Duodenal mucosa (tissue), 2 donors: ENCODE measurements at regions not wholly inside any gene's neighbourhood (a gene's known extent, or its start where the extent isn't known, plus 50 kb on each side); places are given as distances from the start of the nearest gene placed in this dataset.
"Not testable (repeated sequence)": the region's sequence is repeated elsewhere in the genome, so short reads cannot be mapped to it uniquely, and the experiment has no call there.

Experiments used
- H3K27ac ChIP-seq: one replicate; pipeline ENCODE4 v1.7.0; 2013; ENCODE audit warnings: low read depth, low read length
- H3K27me3 ChIP-seq, 2 donors: one replicate each; pipeline ENCODE4 v1.7.0; 2013; ENCODE audit warnings: low read length in 2 of 2, control low read depth in 1 of 2; ENCODE audit not compliant: insufficient read depth in 2 of 2, control insufficient read depth in 1 of 2
- H3K36me3 ChIP-seq, 2 donors: one replicate each; pipeline ENCODE4 v1.7.0; 2013; ENCODE audit warnings: low read length in 2 of 2, control low read depth in 1 of 2; ENCODE audit not compliant: insufficient read depth in 2 of 2, control insufficient read depth in 1 of 2
- H3K4me1 ChIP-seq, 2 donors: one replicate each; pipeline ENCODE4 v1.7.0; 2013; ENCODE audit warnings: low read length in 2 of 2, control low read depth in 1 of 2; ENCODE audit not compliant: insufficient read depth in 2 of 2, control insufficient read depth in 1 of 2
- H3K4me3 ChIP-seq, 2 donors: one replicate each; pipeline ENCODE4 v1.7.0; 2013; ENCODE audit warnings: low read length in 2 of 2, low read depth in 1 of 2
- H3K9ac ChIP-seq, 2 donors: one replicate each; pipeline ENCODE4 v1.7.0; 2013; ENCODE audit warnings: low read length in 2 of 2, low read depth in 1 of 2
- H3K9me3 ChIP-seq, 2 donors: one replicate each; pipeline ENCODE4 v1.7.0; 2013; ENCODE audit warnings: low read length in 2 of 2, control low read depth in 1 of 2; ENCODE audit not compliant: control insufficient read depth in 1 of 2

GRCh38 chr11:23484146-23484545 is 623.9 kb upstream of the CCDC179 start:
- H3K4me1 ChIP-seq, H3K9ac ChIP-seq, H3K4me3 ChIP-seq, H3K27me3 ChIP-seq, H3K27ac ChIP-seq, H3K9me3 ChIP-seq, H3K36me3 ChIP-seq: not testable (repeated sequence)

- not testable (repeated sequence) for H3K4me1 ChIP-seq, H3K9me3 ChIP-seq, H3K36me3 ChIP-seq, H3K4me3 ChIP-seq, H3K27me3 ChIP-seq, H3K9ac ChIP-seq, H3K27ac ChIP-seq
Observed at GRCh38 chr11:23484618-23485017, 624.3 kb upstream of the CCDC179 start.

GRCh38 chr11:23490557-23491235 is 630.4 kb upstream of the CCDC179 start:
- no peaks in the 10 kb centered on the region for H3K9me3 ChIP-seq
- H3K9ac ChIP-seq = no peak overlapping the region
- H3K4me1 ChIP-seq = no peaks in the 10 kb centered on the region
- no peak overlapping the region for H3K4me3 ChIP-seq
- no peaks in the 10 kb centered on the region for H3K36me3 ChIP-seq
- no peak overlapping the region for H3K27ac ChIP-seq
- no peaks in the 10 kb centered on the region for H3K27me3 ChIP-seq

GRCh38 chr11:23494981-23495380 is 634.7 kb upstream of the CCDC179 start:
- Histone ChIP-seq H3K27me3 (no peaks in the 10 kb centered on the region), H3K9me3 (no peaks in the 10 kb centered on the region), H3K36me3 (no peaks in the 10 kb centered on the region), H3K4me1 (no peaks in the 10 kb centered on the region), H3K27ac (no peak overlapping the region), H3K9ac (no peak overlapping the region), H3K4me3 (no peak overlapping the region)

GRCh38 chr11:23496340-23496739 is 636.1 kb upstream of the CCDC179 start:
- no peaks in the 10 kb centered on the region for H3K36me3 ChIP-seq
- H3K4me3 ChIP-seq = no peak overlapping the region
- no peaks in the 10 kb centered on the region for H3K27me3 ChIP-seq
- H3K27ac ChIP-seq = no peak overlapping the region
- no peaks in the 10 kb centered on the region for H3K9me3 ChIP-seq
- no peak overlapping the region for H3K9ac ChIP-seq
- no peaks in the 10 kb centered on the region for H3K4me1 ChIP-seq

- Histone ChIP-seq H3K27me3 (no peaks in the 10 kb centered on the region), H3K36me3 (no peaks in the 10 kb centered on the region), H3K27ac (no peak overlapping the region), H3K4me1 (no peaks in the 10 kb centered on the region), H3K9me3 (no peaks in the 10 kb centered on the region), H3K4me3 (no peak overlapping the region), H3K9ac (no peak overlapping the region)
Observed at GRCh38 chr11:23497040-23497439, 636.8 kb upstream of the CCDC179 start.

GRCh38 chr11:23502389-23502788 is 642.1 kb upstream of the CCDC179 start:
- no peaks in the 10 kb centered on the region for H3K27me3 ChIP-seq

GRCh38 chr11:23502826-23503225 is 642.6 kb upstream of the CCDC179 start:
- Histone ChIP-seq H3K4me1 (no peaks in the 10 kb centered on the region), H3K4me3 (no peak overlapping the region), H3K9ac (no peak overlapping the region), H3K27me3 (no peaks in the 10 kb centered on the region), H3K9me3 (no peaks in the 10 kb centered on the region), H3K27ac (no peak overlapping the region), H3K36me3 (no peaks in the 10 kb centered on the region)

More at GRCh38 chr11:23502389-23502788, 642.1 kb upstream of the CCDC179 start:
- no peaks in the 10 kb centered on the region for H3K9me3 ChIP-seq
- H3K4me3 ChIP-seq = no peak overlapping the region
- H3K36me3 ChIP-seq = no peaks in the 10 kb centered on the region
- no peak overlapping the region for H3K9ac ChIP-seq
- no peaks in the 10 kb centered on the region for H3K4me1 ChIP-seq
- no peak overlapping the region for H3K27ac ChIP-seq

- no peaks in the 10 kb centered on the region for H3K9me3 ChIP-seq
- no peaks in the 10 kb centered on the region for H3K36me3 ChIP-seq
- no peaks in the 10 kb centered on the region for H3K4me1 ChIP-seq
- H3K27me3 ChIP-seq = no peaks in the 10 kb centered on the region
- H3K27ac ChIP-seq = no peak overlapping the region
- no peak overlapping the region for H3K9ac ChIP-seq
- H3K4me3 ChIP-seq = no peak overlapping the region
Observed at GRCh38 chr11:23509023-23509422, 648.7 kb upstream of the CCDC179 start.

- no peaks in the 10 kb centered on the region for H3K27me3 ChIP-seq
- no peaks in the 10 kb centered on the region for H3K4me1 ChIP-seq
- no peak overlapping the region for H3K4me3 ChIP-seq
- no peaks in the 10 kb centered on the region for H3K9me3 ChIP-seq
- H3K9ac ChIP-seq = no peak overlapping the region
- no peak overlapping the region for H3K27ac ChIP-seq
- H3K36me3 ChIP-seq = no peaks in the 10 kb centered on the region
Observed at GRCh38 chr11:23509821-23510220, 649.5 kb upstream of the CCDC179 start.

GRCh38 chr11:23519194-23519593 is 658.9 kb upstream of the CCDC179 start:
- Histone ChIP-seq H3K9me3 (no peaks in the 10 kb centered on the region), H3K4me3 (no peak overlapping the region), H3K27ac (no peak overlapping the region), H3K9ac (no peak overlapping the region), H3K27me3 (no peaks in the 10 kb centered on the region), H3K36me3 (no peaks in the 10 kb centered on the region), H3K4me1 (no peaks in the 10 kb centered on the region)
